Mesenchymal stem cell (in vitro differentiated cells and primary cell): ENCODE measurements at regions not wholly inside any gene's neighbourhood (a gene's known extent, or its start where the extent isn't known, plus 50 kb on each side); places are given as distances from the start of the nearest gene placed in this dataset.

Source experiments
- DNase-seq: peaks from one replicate; pipeline ENCODE4 v3.0.0-alpha.2; 2013
- H2AFZ ChIP-seq: one replicate; pipeline ENCODE4 v1.6.1; 2013; ENCODE audit warnings: low read depth, mild to moderate bottlenecking, control low read depth, inconsistent platforms, low read length, moderate library complexity
- H2AK5ac ChIP-seq: 2 replicates; pipeline ENCODE4 v1.6.1; 2013; ENCODE audit warnings: low read length, moderate library complexity, mild to moderate bottlenecking, inconsistent platforms; ENCODE audit not compliant: severe bottlenecking
- H2BK120ac ChIP-seq: one replicate; pipeline ENCODE4 v1.6.1; 2013; ENCODE audit warnings: low read depth, mild to moderate bottlenecking, inconsistent platforms, low read length, moderate library complexity
- H2BK12ac ChIP-seq, 2 experiments: one replicate each; pipeline ENCODE4 v1.6.1; 2013; ENCODE audit warnings: inconsistent platforms in 2 of 2, low read length in 2 of 2, mild to moderate bottlenecking in 2 of 2, moderate library complexity in 2 of 2, control low read depth in 1 of 2
- H2BK15ac ChIP-seq: one replicate; pipeline ENCODE4 v1.6.1; 2013; ENCODE audit warnings: mild to moderate bottlenecking, low read depth, inconsistent platforms; ENCODE audit not compliant: poor library complexity, severe bottlenecking
- H2BK5ac ChIP-seq: 2 replicates; pipeline ENCODE4 v1.6.1; 2013; ENCODE audit warnings: low read depth, mild to moderate bottlenecking, low read length, control low read depth, inconsistent platforms; ENCODE audit not compliant: poor library complexity, severe bottlenecking
- H3K14ac ChIP-seq, 2 experiments: one replicate each; pipeline ENCODE4 v1.6.1; 2013; ENCODE audit warnings: inconsistent platforms in 2 of 2, low read length in 2 of 2, control low read depth in 1 of 2, mild to moderate bottlenecking in 1 of 2, moderate library complexity in 1 of 2
- H3K18ac ChIP-seq, 2 experiments: one replicate each; pipeline ENCODE4 v1.6.1; 2013; ENCODE audit warnings: inconsistent platforms in 2 of 2, low read length in 2 of 2, control low read depth in 1 of 2, low read depth in 1 of 2, mild to moderate bottlenecking in 1 of 2
- H3K23ac ChIP-seq, 2 experiments: one replicate each; pipeline ENCODE4 v1.6.1; 2013; ENCODE audit warnings: inconsistent platforms in 2 of 2, low read length in 2 of 2, mild to moderate bottlenecking in 2 of 2, moderate library complexity in 2 of 2, control low read depth in 1 of 2
- H3K27ac ChIP-seq: 2 replicates; pipeline ENCODE4 v1.5.1; 2013; ENCODE audit warnings: mild to moderate bottlenecking, moderate library complexity, low read length, control low read depth, inconsistent platforms; ENCODE audit not compliant: poor library complexity, severe bottlenecking
- H3K27me3 ChIP-seq, 2 experiments: 2 replicates each; pipeline versions ENCODE4 v1.6.1 to v1.7.0; 2013; ENCODE audit warnings: low read length in 2 of 2, mild to moderate bottlenecking in 2 of 2, moderate library complexity in 2 of 2, control low read depth in 1 of 2, inconsistent platforms in 1 of 2; ENCODE audit not compliant: control insufficient read depth in 1 of 2, insufficient read depth in 1 of 2
- H3K36me3 ChIP-seq, 2 experiments: 2 replicates each; pipeline versions ENCODE4 v1.6.1 to v1.7.0; 2013; ENCODE audit warnings: low read length in 2 of 2, control low read depth in 1 of 2, inconsistent platforms in 1 of 2, low read depth in 1 of 2, mild to moderate bottlenecking in 1 of 2; ENCODE audit not compliant: insufficient read depth in 2 of 2, control insufficient read depth in 1 of 2
- H3K4ac ChIP-seq, 2 experiments: one replicate each; pipeline ENCODE4 v1.6.1; 2013; ENCODE audit warnings: inconsistent platforms in 2 of 2, low read length in 2 of 2, mild to moderate bottlenecking in 2 of 2, moderate library complexity in 2 of 2, control low read depth in 1 of 2, low read depth in 1 of 2
- H3K4me1 ChIP-seq: 2 replicates; pipeline ENCODE4 v1.6.1; 2013; ENCODE audit warnings: low read depth, low read length, control low read depth; ENCODE audit not compliant: control insufficient read depth, insufficient read depth
- H3K4me2 ChIP-seq: 2 replicates; pipeline ENCODE4 v1.6.1; 2013; ENCODE audit warnings: low read length, mild to moderate bottlenecking, inconsistent platforms; ENCODE audit not compliant: poor library complexity, severe bottlenecking
- H3K4me3 ChIP-seq, 2 experiments: 2 replicates each; pipeline versions ENCODE4 v1.5.1 to v1.7.0; 2013; ENCODE audit warnings: low read length in 2 of 2, mild to moderate bottlenecking in 2 of 2, control low read depth in 1 of 2, low read depth in 1 of 2; ENCODE audit not compliant: insufficient read depth in 1 of 2
- H3K79me1 ChIP-seq: replicated peaks from 2 replicates; pipeline ENCODE4 v1.6.1; 2013; ENCODE audit warnings: mild to moderate bottlenecking, control low read depth, low read length, inconsistent platforms; ENCODE audit not compliant: poor library complexity, severe bottlenecking
- H3K9ac ChIP-seq: 2 replicates; pipeline ENCODE4 v1.7.0; 2013; ENCODE audit warnings: mild to moderate bottlenecking, low read length, moderate library complexity
- H3K9me3 ChIP-seq: 2 replicates; pipeline ENCODE4 v1.7.0; 2013; ENCODE audit warnings: mild to moderate bottlenecking, low read length; ENCODE audit not compliant: control insufficient read depth
- H4K8ac ChIP-seq: one replicate; pipeline ENCODE4 v1.6.1; 2013; ENCODE audit warnings: inconsistent platforms, mild to moderate bottlenecking, low read length, moderate library complexity
- H4K91ac ChIP-seq: one replicate; pipeline ENCODE4 v1.6.1; 2013; ENCODE audit warnings: mild to moderate bottlenecking, low read length, inconsistent platforms
- WGBS: methylation state at CpG from one replicate; pipeline ENCODE4 v1.1.7; 2013; ENCODE audit warnings: mixed read lengths; 5-methylcytosine and 5-hydroxymethylcytosine counted together

DNA sequence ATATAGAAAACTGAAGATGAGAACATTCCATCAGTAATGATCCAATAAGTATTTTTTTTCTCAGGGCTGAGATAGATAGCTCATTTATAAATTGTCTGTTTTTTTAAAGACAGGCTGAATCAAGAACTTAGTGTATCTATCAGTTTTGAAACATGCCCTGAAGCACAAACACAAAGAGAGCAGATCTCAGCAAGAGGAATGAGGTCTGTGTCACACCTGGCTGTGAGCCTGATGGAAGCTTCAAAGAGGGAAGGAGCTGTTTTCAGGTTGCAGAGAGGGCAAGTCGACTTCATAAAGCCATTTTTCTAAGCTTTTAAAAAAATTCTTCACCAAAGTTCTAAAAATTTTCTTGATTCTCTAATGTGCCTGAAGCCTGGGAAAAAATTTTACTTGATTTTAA lies 434.9 kb downstream of the PDGFC start:
- no peak overlapping the region for H2BK12ac ChIP-seq
- H3K9ac ChIP-seq: no peak overlapping the region
- no peak overlapping the region for H3K4me2 ChIP-seq
- H2BK5ac ChIP-seq: no peak overlapping the region
- no peak overlapping the region for H3K14ac ChIP-seq
- H3K27me3 ChIP-seq: no peaks in the 10 kb centered on the region
- WGBS: no CpG with 5 or more reads among the region's 1 CpG
- no peak overlapping the region for H3K23ac ChIP-seq
- H3K4ac ChIP-seq: no peak overlapping the region
- H3K4me3 ChIP-seq: no peak overlapping the region
- H4K91ac ChIP-seq: no peak overlapping the region
- no peak overlapping the region for H2BK15ac ChIP-seq
- H2AFZ ChIP-seq: no peak overlapping the region
- no peak overlapping the region for H3K27ac ChIP-seq
- H3K36me3 ChIP-seq: no peaks in the 10 kb centered on the region
- DNase-seq: no peak
- H3K18ac ChIP-seq: peak overlapping the region in 1 of 2 experiments; percentile 62
- H4K8ac ChIP-seq: no peak overlapping the region
- H3K79me1 ChIP-seq: no peaks in the 10 kb centered on the region
- no peaks in the 10 kb centered on the region for H3K9me3 ChIP-seq
- H3K4me1 ChIP-seq: no peaks in the 10 kb centered on the region
- no peak overlapping the region for H2BK120ac ChIP-seq
- no peak overlapping the region for H2AK5ac ChIP-seq

DNA sequence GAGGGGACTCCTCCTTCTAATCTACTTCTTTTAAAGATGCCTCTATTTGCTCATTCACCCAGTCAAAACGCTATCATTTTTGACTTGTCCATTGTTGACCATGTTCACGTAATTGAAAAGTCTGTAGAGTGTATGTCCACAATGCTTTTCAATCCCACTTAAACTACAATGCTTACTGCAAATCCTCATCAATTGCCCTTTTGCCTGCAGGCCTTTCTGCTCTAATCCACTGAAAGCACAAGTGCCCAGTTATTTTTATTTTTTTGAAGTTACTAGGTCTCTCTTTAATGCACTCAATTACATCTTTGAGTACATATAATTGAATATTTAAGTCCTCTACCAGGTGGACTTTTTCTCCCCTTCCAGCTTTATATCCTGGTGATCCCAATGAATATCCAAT lies 437.4 kb downstream of the PDGFC start:
- no peak overlapping the region for H3K4me3 ChIP-seq
- no peaks in the 10 kb centered on the region for H3K4me1 ChIP-seq
- H2BK12ac ChIP-seq: no peak overlapping the region
- H2BK5ac ChIP-seq: no peak overlapping the region
- no peak overlapping the region for H3K4ac ChIP-seq
- H3K14ac ChIP-seq: no peak overlapping the region
- H3K36me3 ChIP-seq: no peaks in the 10 kb centered on the region
- H3K23ac ChIP-seq: no peak overlapping the region
- no peak overlapping the region for H2AK5ac ChIP-seq
- H3K27ac ChIP-seq: no peak overlapping the region
- no peaks in the 10 kb centered on the region for H3K9me3 ChIP-seq
- H4K91ac ChIP-seq: no peak overlapping the region
- no peaks in the 10 kb centered on the region for H3K27me3 ChIP-seq
- WGBS: 98% methylated on average over 2 of the region's 2 CpGs
- no peak overlapping the region for H3K18ac ChIP-seq
- H3K79me1 ChIP-seq: no peaks in the 10 kb centered on the region
- H4K8ac ChIP-seq: no peak overlapping the region
- DNase-seq: no peak
- H2BK15ac ChIP-seq: no peak overlapping the region
- H3K4me2 ChIP-seq: no peak overlapping the region
- H2AFZ ChIP-seq: no peak overlapping the region
- H3K9ac ChIP-seq: no peak overlapping the region
- H2BK120ac ChIP-seq: no peak overlapping the region

DNA sequence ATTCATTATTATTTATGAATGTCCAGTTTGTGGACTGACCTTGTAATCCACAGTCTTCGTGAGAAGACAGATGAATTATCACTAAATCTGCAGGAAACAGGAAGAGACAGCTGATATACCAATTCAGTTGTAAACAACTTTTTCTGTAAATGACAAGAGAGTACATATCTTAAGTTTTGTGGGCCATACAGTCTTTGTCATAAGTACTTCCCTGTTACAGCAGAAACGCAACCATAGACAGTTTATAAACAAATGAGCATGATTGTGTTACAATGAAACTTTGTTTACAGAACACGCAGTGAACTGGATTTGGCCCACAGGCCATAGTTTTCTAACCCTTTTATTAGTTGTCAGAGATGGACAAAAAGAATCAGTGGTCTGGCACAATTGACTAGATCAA lies 443.4 kb downstream of the PDGFC start:
- Histone ChIP-seq H3K14ac (no peak overlapping the region), H4K91ac (no peak overlapping the region), H4K8ac (no peak overlapping the region), H2BK12ac (no peak overlapping the region), H2AFZ (no peak overlapping the region), H3K9ac (no peak overlapping the region), H2BK5ac (no peak overlapping the region), H2AK5ac (no peak overlapping the region), H3K36me3 (no peaks in the 10 kb centered on the region), H3K27ac (no peak overlapping the region), H3K79me1 (no peaks in the 10 kb centered on the region), H3K23ac (no peak overlapping the region), H3K4me2 (no peak overlapping the region), H3K4me1 (no peaks in the 10 kb centered on the region), H2BK120ac (no peak overlapping the region), H3K18ac (no peak overlapping the region), H3K27me3 (no peaks in the 10 kb centered on the region), H3K9me3 (no peaks in the 10 kb centered on the region), H3K4me3 (no peak overlapping the region), H3K4ac (no peak overlapping the region), H2BK15ac (no peak overlapping the region)
- peak; percentile 81 for DNase-seq
- WGBS: 0% methylated on average over 1 of the region's 3 CpGs

DNA sequence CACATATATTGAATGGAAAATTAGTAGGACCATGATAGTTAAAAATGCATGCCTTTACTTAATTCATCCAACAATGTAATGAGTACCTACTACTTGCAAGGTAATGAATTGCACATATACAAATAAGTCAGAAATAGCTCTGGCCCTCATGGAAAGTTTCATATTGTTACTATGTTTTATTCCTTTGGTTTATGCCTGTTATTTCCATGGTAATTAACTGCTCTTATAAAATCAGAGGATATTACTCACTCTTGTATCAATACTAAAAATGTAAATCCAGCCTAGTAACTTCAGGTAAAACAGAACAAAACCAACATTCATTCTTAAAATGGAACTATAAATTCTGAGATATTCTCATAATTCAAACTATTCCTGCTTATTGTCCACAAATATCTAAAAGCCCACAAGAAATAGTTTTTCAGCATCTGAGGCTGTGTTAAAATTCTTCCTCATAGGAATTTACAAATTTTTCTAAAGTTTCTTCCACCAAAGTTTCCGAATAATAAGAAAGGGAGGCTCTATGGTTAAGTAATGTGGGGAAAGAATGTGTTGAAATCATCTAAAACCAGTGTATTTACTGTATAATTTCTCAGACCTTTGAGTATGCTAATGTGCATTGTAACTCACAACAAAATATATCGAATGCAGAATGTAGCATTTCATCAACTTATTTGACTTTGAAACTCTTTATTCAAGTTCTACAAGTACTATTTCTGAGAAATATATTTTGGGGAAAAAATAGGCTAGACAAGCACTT lies 444.2 kb downstream of the PDGFC start:
- no peak overlapping the region for H2AK5ac ChIP-seq
- H2BK5ac ChIP-seq: no peak overlapping the region
- H2BK12ac ChIP-seq: no peak overlapping the region
- H3K36me3 ChIP-seq: no peaks in the 10 kb centered on the region
- no peak overlapping the region for H3K23ac ChIP-seq
- H4K8ac ChIP-seq: no peak overlapping the region
- no peak overlapping the region for H4K91ac ChIP-seq
- no peak overlapping the region for H2AFZ ChIP-seq
- H3K4ac ChIP-seq: no peak overlapping the region
- no peak overlapping the region for H3K14ac ChIP-seq
- no peaks in the 10 kb centered on the region for H3K4me1 ChIP-seq
- no peak overlapping the region for H3K18ac ChIP-seq
- H3K27ac ChIP-seq: no peak overlapping the region
- H3K9ac ChIP-seq: no peak overlapping the region
- H3K4me2 ChIP-seq: no peak overlapping the region
- H3K4me3 ChIP-seq: no peak overlapping the region
- no peak overlapping the region for H2BK120ac ChIP-seq
- H2BK15ac ChIP-seq: no peak overlapping the region
- H3K79me1 ChIP-seq: no peaks in the 10 kb centered on the region
- no CpG with 5 or more reads among the region's 2 CpGs for WGBS
- no peak for DNase-seq
- no peaks in the 10 kb centered on the region for H3K27me3 ChIP-seq
- H3K9me3 ChIP-seq: no peaks in the 10 kb centered on the region
